ENCODE measurements at regions not wholly inside any gene's neighbourhood (a gene's known extent, or its start where the extent isn't known, plus 50 kb on each side); places are given as distances from the start of the nearest gene placed in this dataset.

GRCh38 chr12:74051848-74052247 lies 485.8 kb upstream of the ATXN7L3B start:
- Histone ChIP-seq H3K4me3 (ENCODE audit: low read depth, low read length, poor library complexity, severe bottlenecking) (no peak overlapping the region), H3K79me2 (ENCODE audit: insufficient read depth, low read length) (no peaks in the 10 kb centered on the region), H3K27me3 (ENCODE audit: insufficient read depth, low read length) (no peaks in the 10 kb centered on the region), H4K20me1 (ENCODE audit: insufficient read depth, low read length) (no peaks in the 10 kb centered on the region), H3K9ac (ENCODE audit: low read length) (no peak overlapping the region), H3K4me2 (ENCODE audit: low read length) (no peak overlapping the region), H3K4me1 (ENCODE audit: insufficient read depth, low read length, severe bottlenecking) (no peaks in the 10 kb centered on the region), H3K9me3 (ENCODE audit: low read length) (no peaks in the 10 kb centered on the region), H3K36me3 (ENCODE audit: insufficient read depth, low read length) (no peaks in the 10 kb centered on the region), H2AFZ (ENCODE audit: low read length) (no peak overlapping the region), H3K27ac (ENCODE audit: low read depth, low read length, poor library complexity, severe bottlenecking) (no peak overlapping the region), H3F3A (ENCODE audit: insufficient read depth, low read length) (no peaks in the 10 kb centered on the region), H3K9me2 (ENCODE audit: low read depth, low read length) (no peaks in the 10 kb centered on the region)
- TF ChIP-seq CTCF (IDR thresholded peaks at IDR 0.05; ENCODE audit: low read length) = no peak
- no peak for TF ChIP-seq EZH2 (IDR thresholded peaks at IDR 0.05; ENCODE audit: borderline replicate concordance, low read length)

- no peak overlapping the region for H3K4me2 ChIP-seq (ENCODE audit: low read length)
- no peaks in the 10 kb centered on the region for H3K9me2 ChIP-seq (ENCODE audit: low read depth, low read length)
- no peak overlapping the region for H2AFZ ChIP-seq (ENCODE audit: low read length)
- no peaks in the 10 kb centered on the region for H3K27me3 ChIP-seq (ENCODE audit: insufficient read depth, low read length)
- H3K27ac ChIP-seq (ENCODE audit: low read depth, low read length, poor library complexity, severe bottlenecking) = no peak overlapping the region
- TF ChIP-seq EZH2 (IDR thresholded peaks at IDR 0.05; ENCODE audit: borderline replicate concordance, low read length) (no peak), CTCF (IDR thresholded peaks at IDR 0.05; ENCODE audit: low read length) (no peak)
- H3K36me3 ChIP-seq (ENCODE audit: insufficient read depth, low read length) = no peaks in the 10 kb centered on the region
- H3K4me3 ChIP-seq (ENCODE audit: low read depth, low read length, poor library complexity, severe bottlenecking) = no peak overlapping the region
- no peak overlapping the region for H3K9ac ChIP-seq (ENCODE audit: low read length)
- H3F3A ChIP-seq (ENCODE audit: insufficient read depth, low read length) = no peaks in the 10 kb centered on the region
- no peaks in the 10 kb centered on the region for H3K9me3 ChIP-seq (ENCODE audit: low read length)
- H3K79me2 ChIP-seq (ENCODE audit: insufficient read depth, low read length) = no peaks in the 10 kb centered on the region
- no peaks in the 10 kb centered on the region for H4K20me1 ChIP-seq (ENCODE audit: insufficient read depth, low read length)
- H3K4me1 ChIP-seq (ENCODE audit: insufficient read depth, low read length, severe bottlenecking) = no peaks in the 10 kb centered on the region
These were observed 471.2 kb upstream of the ATXN7L3B start for GRCh38 chr12:74066476-74066875.

- H2AFZ ChIP-seq (ENCODE audit: low read length) = no peak overlapping the region
- H3K27me3 ChIP-seq (ENCODE audit: insufficient read depth, low read length) = no peaks in the 10 kb centered on the region
- no peaks in the 10 kb centered on the region for H3K9me3 ChIP-seq (ENCODE audit: low read length)
- H3K9ac ChIP-seq (ENCODE audit: low read length) = no peak overlapping the region
- no peak overlapping the region for H3K4me2 ChIP-seq (ENCODE audit: low read length)
- no peaks in the 10 kb centered on the region for H4K20me1 ChIP-seq (ENCODE audit: insufficient read depth, low read length)
- no peaks in the 10 kb centered on the region for H3K4me1 ChIP-seq (ENCODE audit: insufficient read depth, low read length, severe bottlenecking)
- H3K36me3 ChIP-seq (ENCODE audit: insufficient read depth, low read length) = no peaks in the 10 kb centered on the region
- TF ChIP-seq EZH2 (IDR thresholded peaks at IDR 0.05; ENCODE audit: borderline replicate concordance, low read length) (no peak), CTCF (IDR thresholded peaks at IDR 0.05; ENCODE audit: low read length) (no peak)
- no peak overlapping the region for H3K27ac ChIP-seq (ENCODE audit: low read depth, low read length, poor library complexity, severe bottlenecking)
- no peaks in the 10 kb centered on the region for H3F3A ChIP-seq (ENCODE audit: insufficient read depth, low read length)
- H3K79me2 ChIP-seq (ENCODE audit: insufficient read depth, low read length) = no peaks in the 10 kb centered on the region
- no peaks in the 10 kb centered on the region for H3K9me2 ChIP-seq (ENCODE audit: low read depth, low read length)
- H3K4me3 ChIP-seq (ENCODE audit: low read depth, low read length, poor library complexity, severe bottlenecking) = no peak overlapping the region
These were observed 466.5 kb upstream of the ATXN7L3B start for GRCh38 chr12:74071182-74071581.

Data from OCI-LY1 (cell line).